MM.1S (cell line): ENCODE measurements at regions not wholly inside any gene's neighbourhood (a gene's known extent, or its start where the extent isn't known, plus 50 kb on each side); places are given as distances from the start of the nearest gene placed in this dataset.

Experiments used
- EZH2 ChIP-seq: fragments of 300-600 bp; sonication (generic); optimal IDR thresholded peaks from 2 replicates; pipeline ENCODE3; 2017; ENCODE audit warnings: low read depth, mild to moderate bottlenecking, antibody characterized with exemption, low read length, mixed read lengths
- EZH2phosphoT487 ChIP-seq: fragments of 300-600 bp; sonication (generic); IDR thresholded peaks from 2 replicates; pipeline ENCODE4 v1.6.1; 2018; ENCODE audit warnings: antibody characterized with exemption, low read length
- TF ChIP-seq, protein P1 (sequence below): fragments of 300-600 bp; sonication (generic); IDR thresholded peaks from 2 replicates; pipeline ENCODE4 v1.5.1; 2016; ENCODE audit warnings: antibody characterized with exemption, low read length, mixed read lengths

- TF ChIP-seq, protein P1, sequence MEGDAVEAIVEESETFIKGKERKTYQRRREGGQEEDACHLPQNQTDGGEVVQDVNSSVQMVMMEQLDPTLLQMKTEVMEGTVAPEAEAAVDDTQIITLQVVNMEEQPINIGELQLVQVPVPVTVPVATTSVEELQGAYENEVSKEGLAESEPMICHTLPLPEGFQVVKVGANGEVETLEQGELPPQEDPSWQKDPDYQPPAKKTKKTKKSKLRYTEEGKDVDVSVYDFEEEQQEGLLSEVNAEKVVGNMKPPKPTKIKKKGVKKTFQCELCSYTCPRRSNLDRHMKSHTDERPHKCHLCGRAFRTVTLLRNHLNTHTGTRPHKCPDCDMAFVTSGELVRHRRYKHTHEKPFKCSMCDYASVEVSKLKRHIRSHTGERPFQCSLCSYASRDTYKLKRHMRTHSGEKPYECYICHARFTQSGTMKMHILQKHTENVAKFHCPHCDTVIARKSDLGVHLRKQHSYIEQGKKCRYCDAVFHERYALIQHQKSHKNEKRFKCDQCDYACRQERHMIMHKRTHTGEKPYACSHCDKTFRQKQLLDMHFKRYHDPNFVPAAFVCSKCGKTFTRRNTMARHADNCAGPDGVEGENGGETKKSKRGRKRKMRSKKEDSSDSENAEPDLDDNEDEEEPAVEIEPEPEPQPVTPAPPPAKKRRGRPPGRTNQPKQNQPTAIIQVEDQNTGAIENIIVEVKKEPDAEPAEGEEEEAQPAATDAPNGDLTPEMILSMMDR = no peak
- TF ChIP-seq EZH2phosphoT487 = no peak
- TF ChIP-seq EZH2 = no peak
Observed at GRCh38 chr3:148187296-148187695, 510.4 kb upstream of the AGTR1 start.
